NCI-H2107 treated with DMSO at 0.1 percent for 48 hours (cell line): ENCODE measurements at regions not wholly inside any gene's neighbourhood (a gene's known extent, or its start where the extent isn't known, plus 50 kb on each side); places are given as distances from the start of the nearest gene placed in this dataset.

Experiments
- DNase-seq: peaks from one replicate; lab custom pipeline; 2025; ENCODE audit not compliant: unreplicated experiment; lab: John Stamatoyannopoulos, UW

- no peak for DNase-seq
Observed at GRCh38 chr12:127294651-127295210, 972.2 kb upstream of the TMEM132C start.

DNA sequence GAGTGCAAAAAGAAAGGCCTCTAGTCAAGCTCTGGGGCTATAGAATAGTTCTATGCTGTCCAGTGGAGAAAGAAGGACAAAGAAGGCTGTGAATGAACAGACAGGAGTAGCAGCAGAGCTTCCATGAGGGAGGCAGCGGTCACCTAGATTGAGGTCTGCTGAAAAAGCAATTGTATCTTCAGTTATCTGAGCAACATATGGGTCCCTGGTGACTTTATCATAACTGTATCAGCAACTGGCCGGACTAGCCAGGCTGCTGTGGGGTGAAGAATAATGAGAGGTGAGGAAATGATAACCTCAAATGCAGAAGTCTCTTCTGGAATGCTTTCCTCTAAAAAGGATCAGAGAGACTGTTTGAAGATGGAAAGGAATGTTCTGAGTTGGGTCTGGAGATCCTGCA is 971.3 kb upstream of the TMEM132C start:
- no peak for DNase-seq

GRCh38 chr12:127296591-127296990 is 970.4 kb upstream of the TMEM132C start:
- no peak for DNase-seq

GRCh38 chr12:127297327-127297726 is 969.6 kb upstream of the TMEM132C start:
- DNase-seq, result no peak

- DNase-seq, result no peak
Observed at GRCh38 chr12:127300075-127300474, 966.9 kb upstream of the TMEM132C start.

GRCh38 chr12:127300753-127301152 is 966.2 kb upstream of the TMEM132C start:
- DNase-seq, result no peak

DNA sequence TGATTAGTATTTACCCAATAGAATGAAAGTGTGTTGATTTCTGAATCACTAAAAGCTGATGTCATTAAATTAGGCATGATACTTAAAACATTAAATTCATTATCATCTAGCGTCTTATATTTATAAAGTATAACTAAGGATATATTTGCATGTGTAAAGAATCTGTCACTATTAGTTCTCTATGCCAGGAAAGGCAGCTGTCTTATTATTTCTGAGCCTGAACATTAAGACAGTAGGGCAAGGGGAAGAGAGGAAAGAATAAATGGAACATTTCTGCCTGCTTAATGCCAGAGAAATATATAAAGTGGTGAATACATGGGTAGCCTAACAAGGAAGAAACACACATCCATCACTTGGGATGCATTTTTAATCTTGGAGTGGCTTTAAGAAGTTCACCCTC is 965.1 kb upstream of the TMEM132C start:
- DNase-seq, result no peak

DNA sequence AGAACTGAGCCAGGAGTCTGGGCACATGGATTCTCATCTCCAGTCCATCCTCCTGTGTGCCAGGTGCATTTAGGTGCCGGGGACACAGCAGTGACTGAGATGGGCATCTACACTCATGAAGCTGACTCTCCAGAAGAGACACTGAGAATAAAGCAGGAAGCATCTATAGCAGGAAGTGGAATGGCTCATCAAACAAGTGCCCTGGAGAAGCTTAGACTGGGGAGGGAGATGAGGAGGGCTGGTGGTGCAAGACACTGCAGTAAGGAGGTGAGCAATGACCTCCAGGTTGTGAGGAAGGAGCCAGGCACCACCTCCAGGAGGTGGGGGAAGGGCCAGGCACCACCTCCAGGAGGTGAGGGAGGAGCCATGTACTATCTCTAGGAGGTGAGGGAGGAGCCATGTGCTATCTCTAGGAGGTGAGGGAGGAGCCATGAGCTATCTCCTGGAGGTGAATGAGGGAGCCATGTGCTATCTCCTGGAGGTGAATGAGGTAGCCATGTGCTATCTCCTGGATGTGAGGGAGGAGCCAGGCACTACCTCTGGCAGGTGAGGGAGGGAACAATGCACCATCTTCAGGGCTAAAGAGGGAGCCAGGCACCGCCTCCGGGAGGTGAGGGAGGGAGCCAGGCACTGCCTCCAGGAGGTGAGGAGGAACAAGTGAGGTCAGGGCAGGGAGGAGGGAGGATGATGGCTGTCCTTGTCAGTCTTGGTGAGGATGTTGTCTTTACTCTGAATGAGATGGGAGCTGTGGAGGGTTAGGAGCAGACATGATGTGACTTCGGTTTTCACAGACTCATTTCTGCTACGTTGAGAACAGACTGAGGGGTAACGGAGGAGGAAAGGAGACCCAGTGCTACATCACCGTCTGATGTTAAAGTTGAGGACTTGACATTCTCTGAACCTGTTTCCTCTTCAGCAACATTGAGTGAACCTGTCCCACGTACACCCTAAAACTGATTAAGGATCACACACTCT is 961.9 kb upstream of the TMEM132C start:
- DNase-seq, result no peak

DNA sequence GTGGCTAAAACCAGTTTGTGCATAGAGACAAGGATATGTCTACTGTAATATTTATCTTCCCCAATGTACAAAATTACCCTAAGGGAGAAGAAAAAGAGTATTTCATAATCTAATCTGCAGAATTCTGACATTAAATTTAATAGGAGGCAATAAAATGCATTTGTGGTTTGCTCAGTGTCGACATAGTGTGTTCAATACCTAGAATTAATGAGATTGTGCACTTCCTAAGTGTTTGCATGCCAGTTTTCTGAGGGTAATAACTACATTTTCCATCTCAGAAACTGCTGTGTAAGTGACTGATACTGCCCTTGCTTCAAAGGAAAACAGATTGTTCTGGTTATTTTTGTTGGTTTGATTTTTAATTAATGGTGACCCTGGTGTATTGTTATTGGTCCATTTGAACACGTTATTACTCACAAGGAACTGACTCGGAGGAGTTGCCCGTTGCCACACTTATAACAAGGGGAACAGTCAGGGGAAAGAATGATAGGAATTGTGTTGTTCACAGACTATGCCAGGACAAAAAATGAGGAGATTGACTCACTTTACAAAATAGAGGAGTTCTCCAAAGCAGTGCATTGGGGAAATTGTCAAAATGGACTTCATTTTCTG is 960.3 kb upstream of the TMEM132C start:
- DNase-seq, result no peak

- DNase-seq, result no peak
Observed at GRCh38 chr12:127307528-127307927, 959.4 kb upstream of the TMEM132C start.

- DNase-seq, result no peak
Observed at GRCh38 chr12:127308148-127308547, 958.8 kb upstream of the TMEM132C start.

GRCh38 chr12:127310548-127310947 is 956.4 kb upstream of the TMEM132C start:
- no peak for DNase-seq

DNA sequence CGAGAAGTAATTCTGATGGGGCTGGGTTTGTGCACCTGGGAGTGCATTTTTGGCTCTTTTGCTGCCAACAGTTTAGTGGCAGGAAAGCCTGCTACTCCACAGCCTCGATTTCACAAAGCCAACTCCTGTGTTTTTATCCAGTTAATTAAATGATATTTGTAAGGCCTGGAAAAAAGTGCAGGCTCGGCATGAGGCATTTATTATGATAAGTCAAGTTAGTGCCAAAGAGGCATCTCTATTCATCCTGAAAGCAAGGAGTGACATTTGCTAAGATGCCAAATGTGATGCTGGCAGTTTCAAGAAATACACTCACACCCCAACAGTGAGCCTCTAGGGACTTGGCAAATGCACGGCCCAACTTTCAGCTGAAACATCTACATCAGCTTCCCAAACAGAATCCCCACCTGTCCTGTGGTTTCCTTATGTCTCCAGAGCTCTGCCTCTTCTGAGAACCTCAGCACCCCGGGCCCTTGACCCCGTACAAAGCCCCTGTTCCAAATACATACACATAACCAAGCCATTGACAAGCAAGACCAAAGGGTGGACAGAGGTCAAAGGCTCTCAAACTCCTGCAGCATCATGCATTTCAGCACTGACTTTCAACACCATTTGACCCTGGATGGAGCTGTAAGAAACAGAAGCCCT is 955.1 kb upstream of the TMEM132C start:
- DNase-seq, result no peak

GRCh38 chr12:127324681-127325080 is 942.3 kb upstream of the TMEM132C start:
- no peak for DNase-seq

DNA sequence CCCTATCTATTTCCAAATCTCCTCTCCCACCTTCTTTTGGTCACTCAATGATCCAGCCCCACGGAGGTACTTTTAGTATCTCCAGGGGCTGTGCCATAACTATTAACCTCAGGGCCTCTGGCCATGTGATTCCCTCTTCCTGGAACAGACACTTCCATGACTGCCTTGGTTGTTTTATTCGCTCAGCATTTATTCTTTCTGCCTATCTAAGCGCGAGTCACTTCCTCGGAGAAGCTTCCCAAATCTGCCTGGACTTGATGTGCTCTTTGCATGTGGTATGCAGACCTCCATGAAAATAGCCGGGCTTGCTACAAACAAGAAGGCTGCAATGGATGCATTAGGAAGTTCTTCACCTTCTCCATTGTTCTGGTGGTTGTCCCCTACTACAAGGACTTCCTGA is 939.0 kb upstream of the TMEM132C start:
- no peak for DNase-seq

DNA sequence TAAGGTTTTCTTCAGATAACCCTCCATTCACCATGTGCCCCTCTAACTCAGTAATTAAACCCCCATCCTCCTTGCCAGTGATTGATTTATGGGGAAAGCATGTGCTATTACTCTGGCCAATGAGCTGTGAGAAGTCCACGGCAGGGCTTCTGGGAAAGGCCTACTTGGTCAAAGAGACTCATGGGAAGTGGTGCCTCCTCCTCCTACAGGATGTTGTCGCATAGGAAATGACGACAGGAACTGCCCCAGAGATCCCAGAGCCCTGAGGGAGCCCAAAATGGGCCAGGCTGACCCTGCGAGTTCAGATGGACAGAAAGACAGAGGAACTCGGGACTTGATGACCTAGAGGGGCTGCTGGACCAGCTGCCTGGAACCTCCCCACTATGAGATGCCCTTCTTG is 938.1 kb upstream of the TMEM132C start:
- no peak for DNase-seq

- no peak for DNase-seq
Observed at GRCh38 chr12:127334365-127334764, 932.6 kb upstream of the TMEM132C start.

- no peak for DNase-seq
Observed at GRCh38 chr12:127334912-127335644, 931.9 kb upstream of the TMEM132C start.

DNA sequence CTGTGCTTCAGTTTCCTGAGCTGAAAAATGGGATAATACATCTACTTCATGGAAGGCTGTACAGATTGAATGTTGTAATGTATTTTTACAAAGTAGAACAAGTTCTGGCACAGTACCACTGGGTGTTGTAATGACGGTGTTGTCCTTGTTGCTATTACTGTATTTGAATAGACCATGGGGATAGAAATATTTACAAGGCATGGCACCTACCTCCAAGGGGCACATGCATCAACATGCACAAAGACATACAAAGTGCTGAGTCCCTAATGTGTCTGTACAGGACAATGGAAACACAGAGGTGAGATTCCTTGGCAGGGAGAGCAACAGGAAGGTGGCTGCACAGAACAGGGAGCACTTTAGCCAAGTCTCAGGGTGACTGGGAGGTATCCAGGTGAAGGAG is 930.6 kb upstream of the TMEM132C start:
- no peak for DNase-seq

DNA sequence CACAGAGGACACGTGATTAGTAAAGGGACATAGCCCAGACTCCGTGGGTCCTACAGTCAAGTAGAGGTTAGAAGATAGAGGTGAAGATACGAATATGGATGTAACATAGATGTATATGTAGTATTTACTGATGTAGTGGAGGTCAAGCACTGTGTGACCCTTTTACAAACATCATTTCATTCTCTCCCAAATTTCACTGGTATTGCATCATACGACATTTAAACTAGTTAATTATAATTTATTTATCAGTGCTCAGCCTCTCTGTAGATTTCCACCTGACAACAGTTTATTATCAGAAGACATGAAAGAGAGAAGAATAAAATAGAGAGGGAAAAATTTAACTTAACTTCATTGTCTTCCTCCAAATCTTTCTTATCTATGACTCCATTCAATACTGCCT is 927.9 kb upstream of the TMEM132C start:
- DNase-seq, result no peak

DNA sequence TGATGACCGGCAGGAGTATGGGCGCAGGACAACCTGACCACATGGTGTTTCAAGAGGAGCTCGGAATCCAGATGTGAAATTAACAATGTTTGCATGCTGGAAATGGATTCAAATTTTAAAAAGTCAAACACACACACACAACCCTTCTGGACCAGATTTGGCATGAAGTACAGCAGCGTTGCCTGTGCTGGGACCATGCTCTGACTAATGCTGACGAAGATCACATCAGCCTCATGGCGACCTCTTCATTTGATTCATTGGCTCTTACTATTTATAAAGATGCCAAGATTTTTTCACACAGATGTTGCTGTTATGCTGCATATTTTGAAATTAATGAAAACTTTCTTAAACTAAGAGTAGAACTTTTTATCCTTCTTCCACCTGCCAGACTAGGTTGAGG is 926.6 kb upstream of the TMEM132C start:
- DNase-seq, result no peak
